ENCODE measurements at regions not wholly inside any gene's neighbourhood (a gene's known extent, or its start where the extent isn't known, plus 50 kb on each side); places are given as distances from the start of the nearest gene placed in this dataset.
A peak's percentile ranks its signal among the peaks of the same experiment; 100 is the strongest.

GRCh38 chr10:125555743-125556142 lies 127.2 kb downstream of the TEX36 start:
- ATAC-seq, result no peak
- intact Hi-C loops (cut with DNase I), result no loop called here
- DNase-seq (ENCODE audit: missing footprints), result no peak

- intact Hi-C loops (cut with DNase I), result no loop called here
- DNase-seq (ENCODE audit: missing footprints) (no peak), ATAC-seq (no peak)
These were observed 127.7 kb downstream of the TEX36 start for GRCh38 chr10:125555267-125555666.

GRCh38 chr10:125554753-125555152 lies 128.2 kb downstream of the TEX36 start:
- intact Hi-C loops (cut with DNase I), result no loop called here
- ATAC-seq, result no peak
- DNase-seq (ENCODE audit: missing footprints), result no peak

- no peak for DNase-seq (ENCODE audit: missing footprints)
- no peak for ATAC-seq
- intact Hi-C loops (cut with DNase I), result no loop called here
These were observed 128.8 kb downstream of the TEX36 start for GRCh38 chr10:125554016-125554703.

GRCh38 chr10:125553091-125553490 lies 129.9 kb downstream of the TEX36 start:
- DNase-seq (ENCODE audit: missing footprints) (no peak), ATAC-seq (no peak)
- intact Hi-C loops (cut with DNase I), result no loop called here

- ATAC-seq, result no peak
- intact Hi-C loops (cut with DNase I), result no loop called here
- DNase-seq (ENCODE audit: missing footprints), result no peak
These were observed 131.7 kb downstream of the TEX36 start for GRCh38 chr10:125551247-125551646.

GRCh38 chr10:125550362-125550761 lies 132.6 kb downstream of the TEX36 start:
- DNase-seq (ENCODE audit: missing footprints), result no peak
- intact Hi-C loops (cut with DNase I), result no loop called here
- no peak for ATAC-seq

- DNase-seq (ENCODE audit: missing footprints) (no peak), ATAC-seq (no peak)
- intact Hi-C loops (cut with DNase I), result no loop called here
These were observed 133.3 kb downstream of the TEX36 start for GRCh38 chr10:125549653-125550052.

GRCh38 chr10:125548878-125549277 lies 134.1 kb downstream of the TEX36 start:
- ATAC-seq, result no peak
- no peak for DNase-seq (ENCODE audit: missing footprints)
- intact Hi-C loops (cut with DNase I), result no loop called here

GRCh38 chr10:125548356-125548755 lies 134.6 kb downstream of the TEX36 start:
- intact Hi-C loops (cut with DNase I), result no loop called here
- ATAC-seq, result no peak
- no peak for DNase-seq (ENCODE audit: missing footprints)

- intact Hi-C loops (cut with DNase I), result no loop called here
- DNase-seq (ENCODE audit: missing footprints), result no peak
- ATAC-seq, result no peak
These were observed 135.8 kb downstream of the TEX36 start for GRCh38 chr10:125547010-125547650.

- intact Hi-C loops (cut with DNase I), result no loop called here
- peak; percentile 64 for ATAC-seq
- DNase-seq (ENCODE audit: missing footprints), result no peak
These were observed 139.2 kb downstream of the TEX36 start for GRCh38 chr10:125543796-125544195.

GRCh38 chr10:125538947-125539731 lies 143.8 kb downstream of the TEX36 start:
- intact Hi-C loops (cut with DNase I), result no loop called here
- peak; percentile 52 for ATAC-seq
- no peak for DNase-seq (ENCODE audit: missing footprints)

- no peak for ATAC-seq
- DNase-seq (ENCODE audit: missing footprints), result no peak
- intact Hi-C loops (cut with DNase I), result no loop called here
These were observed 146.7 kb downstream of the TEX36 start for GRCh38 chr10:125536236-125536635.

GRCh38 chr10:125535559-125535958 lies 147.4 kb downstream of the TEX36 start:
- no peak for ATAC-seq
- intact Hi-C loops (cut with DNase I), result no loop called here
- no peak for DNase-seq (ENCODE audit: missing footprints)

GRCh38 chr10:125534515-125534914 lies 148.4 kb downstream of the TEX36 start:
- no peak for DNase-seq (ENCODE audit: missing footprints)
- no peak for ATAC-seq
- intact Hi-C loops (cut with DNase I), result no loop called here

GRCh38 chr10:125533866-125534265 lies 149.1 kb downstream of the TEX36 start:
- intact Hi-C loops (cut with DNase I), result no loop called here
- DNase-seq (ENCODE audit: missing footprints), result no peak

GRCh38 chr10:125531465-125531864 lies 151.5 kb downstream of the TEX36 start:
- ATAC-seq (no peak), DNase-seq (ENCODE audit: missing footprints) (no peak)
- intact Hi-C loops (cut with DNase I), result no loop called here

More at GRCh38 chr10:125533866-125534265, 149.1 kb downstream of the TEX36 start:
- no peak for ATAC-seq

GRCh38 chr10:125523347-125523746 lies 159.6 kb downstream of the TEX36 start:
- no peak for DNase-seq (ENCODE audit: missing footprints)
- no peak for ATAC-seq
- intact Hi-C loops (cut with DNase I), result no loop called here

All from Right ventricle myocardium inferior (tissue), 1 donor.